Neural progenitor cell (in vitro differentiated cells): ENCODE measurements at regions not wholly inside any gene's neighbourhood (a gene's known extent, or its start where the extent isn't known, plus 50 kb on each side); places are given as distances from the start of the nearest gene placed in this dataset.

Experiments
- DNase-seq: peaks from one replicate; pipeline ENCODE4 v3.0.0-alpha.2; 2016; ENCODE audit warnings: low spot score
- H2AFZ ChIP-seq: fragments of 200-600 bp; sonication (generic); replicated peaks from 2 replicates; pipeline ENCODE4 v1.6.1; 2016; ENCODE audit warnings: antibody characterized with exemption
- H3F3A ChIP-seq: fragments of 200-600 bp; sonication (generic); 2 replicates; pipeline ENCODE4 v1.6.1; 2016; ENCODE audit warnings: antibody characterized with exemption, low read depth
- H3K27ac ChIP-seq: fragments of 200-600 bp; sonication (generic); 2 replicates; pipeline ENCODE4 v1.5.1; 2016; ENCODE audit warnings: mild to moderate bottlenecking
- H3K27me3 ChIP-seq: fragments of 200-600 bp; sonication (generic); 2 replicates; pipeline ENCODE4 v1.6.1; 2016; ENCODE audit warnings: mild to moderate bottlenecking, moderate library complexity
- H3K36me3 ChIP-seq: fragments of 200-600 bp; sonication (generic); 2 replicates; pipeline ENCODE4 v1.5.1; 2016
- H3K4me1 ChIP-seq: fragments of 200-600 bp; sonication (generic); 2 replicates; pipeline ENCODE4 v1.6.1; 2016; ENCODE audit warnings: mixed run types
- H3K4me2 ChIP-seq: fragments of 200-600 bp; sonication (generic); 2 replicates; pipeline ENCODE4 v1.6.1; 2016
- H3K4me3 ChIP-seq: fragments of 200-600 bp; sonication (generic); 2 replicates; pipeline ENCODE4 v1.5.1; 2016
- H3K79me2 ChIP-seq: fragments of 200-600 bp; sonication (generic); 2 replicates; pipeline ENCODE4 v1.6.1; 2016; ENCODE audit warnings: low read depth
- H3K9ac ChIP-seq: fragments of 200-600 bp; sonication (generic); 2 replicates; pipeline ENCODE4 v1.6.1; 2016
- H3K9me3 ChIP-seq: fragments of 200-600 bp; sonication (generic); 2 replicates; pipeline ENCODE4 v1.5.1; 2016; ENCODE audit warnings: low read depth
- H4K20me1 ChIP-seq: fragments of 200-600 bp; sonication (generic); 2 replicates; pipeline ENCODE4 v1.6.1; 2016; ENCODE audit warnings: low read depth
- H3K27ac Mint-ChIP-seq: 3 replicates; pipeline ENCODE4 v1.8.0; 2021; ENCODE audit warnings: mixed read lengths
- H3K27me3 Mint-ChIP-seq: 2 replicates; pipeline ENCODE4 v1.8.0; 2022; ENCODE audit warnings: low read depth, mild to moderate bottlenecking, inconsistent platforms, moderate library complexity, mixed read lengths; ENCODE audit not compliant: insufficient read depth
- H3K36me3 Mint-ChIP-seq: 3 replicates; pipeline ENCODE4 v1.8.0; 2021; ENCODE audit warnings: mixed read lengths
- H3K4me1 Mint-ChIP-seq: 3 replicates; pipeline ENCODE4 v1.8.0; 2021; ENCODE audit warnings: mixed read lengths
- H3K4me3 Mint-ChIP-seq: 3 replicates; pipeline ENCODE4 v1.8.0; 2021; ENCODE audit warnings: mild to moderate bottlenecking, moderate library complexity, mixed read lengths
- H3K9me3 Mint-ChIP-seq: 3 replicates; pipeline ENCODE4 v1.8.0; 2020; ENCODE audit warnings: mixed read lengths
- EZH2 ChIP-seq: fragments of 200-600 bp; sonication (generic); IDR thresholded peaks from 2 replicates; pipeline ENCODE4 v1.6.1; 2017; ENCODE audit warnings: antibody characterized with exemption, mild to moderate bottlenecking, moderate library complexity
- EZH2phosphoT487 ChIP-seq: fragments of 200-600 bp; sonication (generic); IDR thresholded peaks from 2 replicates; pipeline ENCODE4 v1.6.1; 2017; ENCODE audit warnings: antibody characterized with exemption
- TF ChIP-seq, protein P1 (sequence below): fragments of 200-600 bp; sonication (generic); IDR thresholded peaks from 2 replicates; pipeline ENCODE4 v1.5.1; 2017; ENCODE audit warnings: antibody characterized with exemption, mild to moderate bottlenecking

DNA sequence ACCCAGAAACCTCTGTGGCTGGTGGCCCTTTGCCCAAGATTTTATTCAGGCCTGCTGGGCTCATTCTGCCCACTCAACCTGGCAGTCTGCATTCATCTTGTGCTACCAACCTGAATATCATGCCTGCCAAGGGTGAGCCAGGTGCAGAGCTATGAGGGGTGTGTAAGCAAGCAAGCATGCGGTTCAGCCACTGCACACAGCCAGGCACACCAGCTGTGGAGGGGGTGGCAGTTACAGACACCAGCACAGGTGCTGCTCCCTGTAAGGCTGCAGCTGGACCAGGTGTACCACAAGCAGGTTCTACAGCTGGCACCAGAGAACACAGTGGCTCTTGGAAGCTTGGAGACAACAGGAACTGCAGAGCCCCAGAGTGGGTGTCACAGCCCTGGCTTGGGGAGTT lies 633.2 kb downstream of the FBXO15 start:
- Mint-ChIP-seq H3K36me3 (no peaks in the 10 kb centered on the region), H3K4me1 (no peaks in the 10 kb centered on the region), H3K27me3 (no peaks in the 10 kb centered on the region), H3K27ac (no peak overlapping the region), H3K4me3 (no peak overlapping the region), H3K9me3 (no peaks in the 10 kb centered on the region)
- Histone ChIP-seq H3K4me3 (no peak overlapping the region), H3F3A (no peaks in the 10 kb centered on the region), H3K4me2 (no peak overlapping the region), H3K36me3 (no peaks in the 10 kb centered on the region), H3K79me2 (no peaks in the 10 kb centered on the region), H3K9me3 (no peaks in the 10 kb centered on the region), H3K27ac (no peak overlapping the region), H4K20me1 (no peaks in the 10 kb centered on the region), H2AFZ (no peak overlapping the region), H3K4me1 (no peaks in the 10 kb centered on the region), H3K27me3 (no peaks in the 10 kb centered on the region), H3K9ac (no peak overlapping the region)
- DNase-seq = no peak
- no peak for TF ChIP-seq EZH2
- no peak for TF ChIP-seq EZH2phosphoT487
- TF ChIP-seq, protein P1, sequence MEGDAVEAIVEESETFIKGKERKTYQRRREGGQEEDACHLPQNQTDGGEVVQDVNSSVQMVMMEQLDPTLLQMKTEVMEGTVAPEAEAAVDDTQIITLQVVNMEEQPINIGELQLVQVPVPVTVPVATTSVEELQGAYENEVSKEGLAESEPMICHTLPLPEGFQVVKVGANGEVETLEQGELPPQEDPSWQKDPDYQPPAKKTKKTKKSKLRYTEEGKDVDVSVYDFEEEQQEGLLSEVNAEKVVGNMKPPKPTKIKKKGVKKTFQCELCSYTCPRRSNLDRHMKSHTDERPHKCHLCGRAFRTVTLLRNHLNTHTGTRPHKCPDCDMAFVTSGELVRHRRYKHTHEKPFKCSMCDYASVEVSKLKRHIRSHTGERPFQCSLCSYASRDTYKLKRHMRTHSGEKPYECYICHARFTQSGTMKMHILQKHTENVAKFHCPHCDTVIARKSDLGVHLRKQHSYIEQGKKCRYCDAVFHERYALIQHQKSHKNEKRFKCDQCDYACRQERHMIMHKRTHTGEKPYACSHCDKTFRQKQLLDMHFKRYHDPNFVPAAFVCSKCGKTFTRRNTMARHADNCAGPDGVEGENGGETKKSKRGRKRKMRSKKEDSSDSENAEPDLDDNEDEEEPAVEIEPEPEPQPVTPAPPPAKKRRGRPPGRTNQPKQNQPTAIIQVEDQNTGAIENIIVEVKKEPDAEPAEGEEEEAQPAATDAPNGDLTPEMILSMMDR = no peak

DNA sequence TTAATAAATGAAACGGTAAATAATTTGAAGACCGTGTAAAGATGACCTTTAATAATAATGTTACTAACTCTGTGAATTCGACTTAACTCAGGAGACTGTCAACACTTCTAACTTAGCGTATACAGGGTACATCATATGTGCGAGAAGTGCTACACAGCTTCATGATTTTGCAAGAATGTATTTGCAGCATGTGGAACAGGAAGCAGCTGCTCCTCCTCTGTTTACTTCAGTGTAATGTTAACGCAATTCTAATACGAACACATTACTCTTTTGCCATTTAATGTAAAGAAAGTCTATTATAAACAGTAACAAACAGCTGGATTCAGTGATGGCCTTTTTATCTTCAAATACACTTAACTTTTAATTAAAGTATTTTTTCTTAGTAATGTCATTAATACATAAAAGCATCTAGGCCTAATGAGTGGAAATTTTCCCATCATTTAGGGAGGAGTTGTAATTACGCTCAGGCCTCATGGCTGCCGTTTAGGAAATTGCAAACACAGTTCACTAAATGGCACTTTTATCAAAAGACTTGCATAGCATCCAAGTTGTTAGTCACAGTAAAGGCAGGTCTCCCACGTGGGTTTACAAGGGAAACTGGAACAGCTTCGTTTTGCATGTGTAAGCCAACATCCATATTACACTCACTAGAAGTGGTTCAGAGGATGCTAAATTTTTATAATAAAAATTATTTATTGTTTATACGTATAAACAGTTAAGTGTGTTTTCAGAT lies 635.7 kb downstream of the FBXO15 start:
- no peaks in the 10 kb centered on the region for H3K36me3 ChIP-seq
- Mint-ChIP-seq H3K27ac (no peak overlapping the region), H3K36me3 (no peaks in the 10 kb centered on the region), H3K4me1 (no peaks in the 10 kb centered on the region), H3K9me3 (no peaks in the 10 kb centered on the region), H3K4me3 (no peak overlapping the region), H3K27me3 (no peaks in the 10 kb centered on the region)
- no peaks in the 10 kb centered on the region for H3K9me3 ChIP-seq
- H3K27ac ChIP-seq = no peak overlapping the region
- no peaks in the 10 kb centered on the region for H3K27me3 ChIP-seq
- H3F3A ChIP-seq = no peaks in the 10 kb centered on the region
- DNase-seq = no peak
- H3K9ac ChIP-seq = no peak overlapping the region
- no peak overlapping the region for H2AFZ ChIP-seq
- H3K4me2 ChIP-seq = no peak overlapping the region
- no peaks in the 10 kb centered on the region for H3K4me1 ChIP-seq
- H4K20me1 ChIP-seq = no peaks in the 10 kb centered on the region
- no peak overlapping the region for H3K4me3 ChIP-seq
- no peaks in the 10 kb centered on the region for H3K79me2 ChIP-seq
- TF ChIP-seq EZH2phosphoT487 (no peak), EZH2 (no peak)
- TF ChIP-seq, protein P1 = no peak

- Histone ChIP-seq H3K36me3 (no peaks in the 10 kb centered on the region), H3K9me3 (no peaks in the 10 kb centered on the region), H3K9ac (no peak overlapping the region), H3K79me2 (no peaks in the 10 kb centered on the region), H4K20me1 (no peaks in the 10 kb centered on the region), H3K27ac (no peak overlapping the region), H3F3A (no peaks in the 10 kb centered on the region), H3K4me1 (no peaks in the 10 kb centered on the region), H2AFZ (no peak overlapping the region), H3K4me2 (no peak overlapping the region), H3K27me3 (no peaks in the 10 kb centered on the region), H3K4me3 (no peak overlapping the region)
- Mint-ChIP-seq H3K9me3 (no peaks in the 10 kb centered on the region), H3K27ac (no peak overlapping the region), H3K27me3 (no peaks in the 10 kb centered on the region), H3K4me3 (no peak overlapping the region), H3K4me1 (no peaks in the 10 kb centered on the region), H3K36me3 (no peaks in the 10 kb centered on the region)
- no peak for DNase-seq
- no peak for TF ChIP-seq EZH2
- TF ChIP-seq, protein P1 = no peak
- TF ChIP-seq EZH2phosphoT487 = no peak
These were observed 638.2 kb downstream of the FBXO15 start for GRCh38 chr18:73509460-73509859.
